ENCODE measurements at regions not wholly inside any gene's neighbourhood (a gene's known extent, or its start where the extent isn't known, plus 50 kb on each side); places are given as distances from the start of the nearest gene placed in this dataset.
"Not testable (repeated sequence)": the region's sequence is repeated elsewhere in the genome, so short reads cannot be mapped to it uniquely, and the experiment has no call there.

- no peak for DNase-seq (ENCODE audit: low read depth)
Observed at GRCh38 chr6:12618296-12618695, 98.3 kb upstream of the PHACTR1 start.

GRCh38 chr6:12621754-12622153 is 94.8 kb upstream of the PHACTR1 start:
- DNase-seq (ENCODE audit: low read depth): no peak

- no peak for DNase-seq (ENCODE audit: low read depth)
Observed at GRCh38 chr6:12622566-12622965, 94.0 kb upstream of the PHACTR1 start.

GRCh38 chr6:12624142-12624837 is 92.3 kb upstream of the PHACTR1 start:
- no peak for DNase-seq (ENCODE audit: low read depth)

GRCh38 chr6:12627053-12627452 is 89.5 kb upstream of the PHACTR1 start:
- DNase-seq (ENCODE audit: low read depth): no peak

- DNase-seq (ENCODE audit: low read depth): no peak
Observed at GRCh38 chr6:12628327-12628726, 88.2 kb upstream of the PHACTR1 start.

- DNase-seq (ENCODE audit: low read depth): not testable (repeated sequence)
Observed at GRCh38 chr6:12633746-12634145, 82.8 kb upstream of the PHACTR1 start.

GRCh38 chr6:12635375-12635774 is 81.2 kb upstream of the PHACTR1 start:
- DNase-seq (ENCODE audit: low read depth): no peak

- no peak for DNase-seq (ENCODE audit: low read depth)
Observed at GRCh38 chr6:12635813-12636212, 80.8 kb upstream of the PHACTR1 start.

- DNase-seq (ENCODE audit: low read depth): no peak
Observed at GRCh38 chr6:12636336-12636735, 80.2 kb upstream of the PHACTR1 start.

GRCh38 chr6:12637960-12638641 is 78.5 kb upstream of the PHACTR1 start:
- DNase-seq (ENCODE audit: low read depth): no peak

GRCh38 chr6:12640438-12640837 is 76.1 kb upstream of the PHACTR1 start:
- DNase-seq (ENCODE audit: low read depth): no peak

GRCh38 chr6:12641785-12642184 is 74.8 kb upstream of the PHACTR1 start:
- not testable (repeated sequence) for DNase-seq (ENCODE audit: low read depth)

GRCh38 chr6:12645941-12646340 is 70.6 kb upstream of the PHACTR1 start:
- DNase-seq (ENCODE audit: low read depth): no peak

GRCh38 chr6:12648171-12648570 is 68.4 kb upstream of the PHACTR1 start:
- no peak for DNase-seq (ENCODE audit: low read depth)

GRCh38 chr6:12649325-12649724 is 67.2 kb upstream of the PHACTR1 start:
- no peak for DNase-seq (ENCODE audit: low read depth)

GRCh38 chr6:12653486-12653885 is 63.1 kb upstream of the PHACTR1 start:
- peak; percentile 14 for DNase-seq (ENCODE audit: low read depth)

GRCh38 chr6:12654107-12654506 is 62.5 kb upstream of the PHACTR1 start:
- no peak for DNase-seq (ENCODE audit: low read depth)

- no peak for DNase-seq (ENCODE audit: low read depth)
Observed at GRCh38 chr6:12654514-12654913, 62.1 kb upstream of the PHACTR1 start.

- DNase-seq (ENCODE audit: low read depth): no peak
Observed at GRCh38 chr6:12656906-12657305, 59.7 kb upstream of the PHACTR1 start.

- DNase-seq (ENCODE audit: low read depth): no peak
Observed at GRCh38 chr6:12657884-12658283, 58.7 kb upstream of the PHACTR1 start.

GRCh38 chr6:12661432-12662089 is 55.0 kb upstream of the PHACTR1 start:
- DNase-seq (ENCODE audit: low read depth): no peak

Data from CMK (cell line).